ENCODE measurements at regions not wholly inside any gene's neighbourhood (a gene's known extent, or its start where the extent isn't known, plus 50 kb on each side); places are given as distances from the start of the nearest gene placed in this dataset.

DNA sequence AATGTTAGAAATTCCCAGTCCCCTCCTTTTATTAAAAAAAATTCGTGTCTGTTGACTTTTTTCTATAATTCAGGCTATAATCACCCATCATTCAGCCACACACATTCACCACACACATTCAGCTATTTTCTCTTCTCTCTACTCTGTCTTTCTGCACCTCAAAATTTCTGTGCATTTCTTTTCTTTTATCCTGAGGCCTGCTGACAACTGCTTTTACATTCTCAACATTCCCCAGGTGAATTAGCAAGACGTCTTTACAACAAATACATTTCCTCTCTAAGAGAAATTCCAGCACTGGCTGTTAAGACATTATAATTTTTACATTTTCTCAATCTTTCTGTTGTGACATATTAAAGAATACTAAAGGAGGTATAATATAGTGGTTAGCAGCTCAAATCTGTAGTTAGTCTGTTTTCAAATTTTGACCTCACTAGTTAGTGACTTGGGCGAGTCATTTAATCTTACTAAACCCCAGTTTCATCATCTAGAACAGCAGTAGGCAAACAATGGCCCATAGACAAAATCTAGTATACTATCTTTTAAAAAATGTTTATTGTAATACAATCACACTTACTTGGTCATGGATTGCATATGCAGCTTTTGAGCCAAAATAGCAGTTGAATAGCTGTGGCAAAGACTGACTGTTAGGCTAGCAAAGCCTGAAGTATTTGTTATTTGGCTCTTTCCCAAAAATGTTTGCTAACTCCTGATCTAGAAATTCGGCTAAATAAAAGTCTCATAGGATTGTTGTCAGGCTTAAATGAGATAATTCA, 350.7 kb downstream of the NSUN3 start:
- H3K4me1 ChIP-seq (ENCODE audit: control insufficient read depth in 1 of 2, insufficient read depth in 2 of 2, low read length in 2 of 2), result peaks cover 0 to 6% of the 10 kb centered on the region in 2 donors
- no peak overlapping the region for H3K27ac ChIP-seq (ENCODE audit: low read length)
- H3K27me3 ChIP-seq (ENCODE audit: low read depth, low read length), result no peaks in the 10 kb centered on the region
- H3K9me3 ChIP-seq (ENCODE audit: control insufficient read depth in 1 of 2, low read length in 2 of 2), result no peaks in the 10 kb centered on the region
- H3K36me3 ChIP-seq (ENCODE audit: control insufficient read depth in 1 of 2, insufficient read depth in 2 of 2, low read length in 2 of 2), result no peaks in the 10 kb centered on the region
- no peak overlapping the region for H3K4me3 ChIP-seq (ENCODE audit: low read depth in 1 of 2, low read length in 2 of 2)

DNA sequence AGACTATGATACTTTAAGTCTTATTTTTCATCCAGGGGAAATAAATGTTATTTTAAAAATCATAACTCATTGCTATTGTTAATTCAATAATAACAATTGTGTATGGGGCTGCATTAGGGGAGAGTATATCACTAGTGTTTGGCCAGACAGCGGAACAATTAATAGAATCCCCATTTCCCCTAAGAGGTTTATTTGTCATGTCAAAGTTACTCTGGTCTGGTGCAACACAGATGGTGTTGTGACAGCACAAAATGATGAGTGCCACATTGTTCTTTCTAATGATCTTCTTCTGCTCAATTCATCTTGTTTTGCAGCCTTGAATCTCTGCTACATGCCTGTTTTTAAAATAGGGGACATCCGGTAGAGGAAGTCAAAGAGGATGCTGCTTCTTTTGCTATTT, 351.6 kb downstream of the NSUN3 start:
- H3K4me1 ChIP-seq (ENCODE audit: control insufficient read depth in 1 of 2, insufficient read depth in 2 of 2, low read length in 2 of 2), result peaks cover 0 to 6% of the 10 kb centered on the region in 2 donors
- H3K36me3 ChIP-seq (ENCODE audit: control insufficient read depth in 1 of 2, insufficient read depth in 2 of 2, low read length in 2 of 2), result no peaks in the 10 kb centered on the region
- no peak overlapping the region for H3K4me3 ChIP-seq (ENCODE audit: low read depth in 1 of 2, low read length in 2 of 2)
- H3K27ac ChIP-seq (ENCODE audit: low read length), result no peak overlapping the region
- H3K9me3 ChIP-seq (ENCODE audit: control insufficient read depth in 1 of 2, low read length in 2 of 2), result no peaks in the 10 kb centered on the region
- H3K27me3 ChIP-seq (ENCODE audit: low read depth, low read length), result no peaks in the 10 kb centered on the region

DNA sequence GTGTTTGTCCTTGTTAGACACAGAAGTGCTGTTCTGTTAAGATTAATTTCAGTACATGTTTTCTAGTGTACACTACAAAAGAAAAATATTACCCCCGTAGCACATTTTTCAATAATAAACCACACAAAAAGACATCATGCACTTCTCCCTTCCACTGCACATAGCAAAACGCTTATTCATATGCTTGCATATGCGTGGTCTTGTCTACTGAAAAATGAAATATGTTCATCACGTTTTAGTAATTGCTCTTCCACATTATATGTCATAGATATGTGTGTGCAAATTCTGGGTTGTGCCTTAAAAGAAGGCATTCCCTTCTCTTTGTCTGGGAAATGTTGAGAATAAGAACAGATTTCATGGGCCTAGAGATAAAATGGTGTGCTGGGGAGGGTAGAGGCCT, 353.9 kb downstream of the NSUN3 start:
- no peak overlapping the region for H3K4me3 ChIP-seq (ENCODE audit: low read depth in 1 of 2, low read length in 2 of 2)

DNA sequence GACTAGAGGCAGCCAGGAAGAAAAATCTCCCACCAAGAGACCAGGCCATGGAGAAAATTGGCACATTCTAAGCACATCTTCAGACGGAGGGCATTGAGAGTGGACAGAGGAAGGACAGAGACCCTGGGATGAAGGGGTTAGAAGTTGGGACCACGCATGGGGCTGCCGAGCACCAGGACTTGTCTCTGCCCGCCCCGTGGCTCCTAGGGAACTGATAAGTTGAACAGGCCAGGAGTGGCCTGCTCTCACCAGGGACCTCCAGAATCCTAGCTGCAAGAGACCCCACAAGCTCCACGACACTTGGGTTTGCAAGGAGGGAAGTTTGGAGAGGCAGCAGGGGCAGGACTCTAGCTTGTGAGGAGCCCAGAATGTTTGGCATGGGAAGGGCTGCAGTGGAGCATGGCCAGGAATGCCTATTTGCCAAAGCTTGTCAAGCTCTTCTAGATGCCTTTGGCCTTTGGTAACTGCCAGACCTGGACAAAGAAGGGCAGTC, 355.1 kb downstream of the NSUN3 start:
- Histone ChIP-seq H3K9me3 (ENCODE audit: control insufficient read depth in 1 of 2, low read length in 2 of 2) (no peaks in the 10 kb centered on the region), H3K27ac (ENCODE audit: low read length) (no peak overlapping the region), H3K27me3 (ENCODE audit: low read depth, low read length) (no peaks in the 10 kb centered on the region), H3K36me3 (ENCODE audit: control insufficient read depth in 1 of 2, insufficient read depth in 2 of 2, low read length in 2 of 2) (no peaks in the 10 kb centered on the region), H3K4me3 (ENCODE audit: low read depth in 1 of 2, low read length in 2 of 2) (no peak overlapping the region), H3K4me1 (ENCODE audit: control insufficient read depth in 1 of 2, insufficient read depth in 2 of 2, low read length in 2 of 2) (peaks cover 0 to 6% of the 10 kb centered on the region in 2 donors)

More for the DNA sequence above, 353.9 kb downstream of the NSUN3 start:
- H3K27ac ChIP-seq (ENCODE audit: low read length), result no peak overlapping the region
- H3K36me3 ChIP-seq (ENCODE audit: control insufficient read depth in 1 of 2, insufficient read depth in 2 of 2, low read length in 2 of 2), result no peaks in the 10 kb centered on the region
- H3K27me3 ChIP-seq (ENCODE audit: low read depth, low read length), result no peaks in the 10 kb centered on the region
- no peaks in the 10 kb centered on the region for H3K9me3 ChIP-seq (ENCODE audit: control insufficient read depth in 1 of 2, low read length in 2 of 2)
- H3K4me1 ChIP-seq (ENCODE audit: control insufficient read depth in 1 of 2, insufficient read depth in 2 of 2, low read length in 2 of 2), result peaks cover 0 to 6% of the 10 kb centered on the region in 2 donors

DNA sequence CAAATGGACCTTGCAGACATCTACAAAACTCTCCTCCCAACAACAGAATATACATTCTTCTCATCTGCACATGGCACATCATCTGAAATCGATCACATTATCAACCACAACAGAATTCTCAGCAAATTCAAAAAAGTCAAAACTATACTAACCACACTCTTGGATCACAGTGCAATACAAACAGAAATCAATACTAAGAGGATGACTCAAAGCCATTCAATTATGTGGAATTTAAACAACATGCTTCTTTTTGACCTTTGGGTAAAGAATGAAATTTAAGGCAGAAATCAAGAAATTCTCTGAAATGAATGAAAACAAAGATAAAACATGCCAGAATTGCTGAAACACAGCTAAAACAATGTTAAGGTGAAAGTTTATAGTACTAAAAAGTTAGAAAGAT, 358.1 kb downstream of the NSUN3 start:
- Histone ChIP-seq H3K27me3 (ENCODE audit: low read depth, low read length) (no peaks in the 10 kb centered on the region), H3K4me3 (ENCODE audit: low read depth in 1 of 2, low read length in 2 of 2) (no peak overlapping the region), H3K27ac (ENCODE audit: low read length) (no peak overlapping the region), H3K9me3 (ENCODE audit: control insufficient read depth in 1 of 2, low read length in 2 of 2) (no peaks in the 10 kb centered on the region), H3K36me3 (ENCODE audit: control insufficient read depth in 1 of 2, insufficient read depth in 2 of 2, low read length in 2 of 2) (no peaks in the 10 kb centered on the region), H3K4me1 (ENCODE audit: control insufficient read depth in 1 of 2, insufficient read depth in 2 of 2, low read length in 2 of 2) (no peaks in the 10 kb centered on the region)

DNA sequence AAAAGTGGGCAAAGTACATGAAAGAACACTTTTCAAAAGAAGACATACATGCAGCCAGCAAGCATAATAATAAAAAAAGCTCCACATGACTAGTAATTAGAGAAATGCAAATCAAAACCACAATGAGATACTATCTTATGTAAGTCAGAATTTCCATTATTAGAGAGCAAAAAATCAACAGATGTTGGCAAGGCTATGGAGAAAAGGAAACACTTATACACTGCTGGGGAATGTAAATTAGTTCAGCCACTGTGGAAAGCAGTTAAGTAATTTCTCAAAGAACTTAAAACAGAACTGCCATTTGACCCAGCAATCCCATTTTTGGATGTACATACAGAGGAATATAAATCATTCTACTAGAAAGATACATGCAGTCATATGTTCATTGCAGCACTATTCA, 360.7 kb downstream of the NSUN3 start:
- no peaks in the 10 kb centered on the region for H3K27me3 ChIP-seq (ENCODE audit: low read depth, low read length)
- H3K4me3 ChIP-seq (ENCODE audit: low read depth in 1 of 2, low read length in 2 of 2), result no peak overlapping the region
- no peak overlapping the region for H3K27ac ChIP-seq (ENCODE audit: low read length)
- H3K36me3 ChIP-seq (ENCODE audit: control insufficient read depth in 1 of 2, insufficient read depth in 2 of 2, low read length in 2 of 2), result no peaks in the 10 kb centered on the region
- no peaks in the 10 kb centered on the region for H3K4me1 ChIP-seq (ENCODE audit: control insufficient read depth in 1 of 2, insufficient read depth in 2 of 2, low read length in 2 of 2)
- H3K9me3 ChIP-seq (ENCODE audit: control insufficient read depth in 1 of 2, low read length in 2 of 2), result peaks cover 0 to 5% of the 10 kb centered on the region in 2 donors

DNA sequence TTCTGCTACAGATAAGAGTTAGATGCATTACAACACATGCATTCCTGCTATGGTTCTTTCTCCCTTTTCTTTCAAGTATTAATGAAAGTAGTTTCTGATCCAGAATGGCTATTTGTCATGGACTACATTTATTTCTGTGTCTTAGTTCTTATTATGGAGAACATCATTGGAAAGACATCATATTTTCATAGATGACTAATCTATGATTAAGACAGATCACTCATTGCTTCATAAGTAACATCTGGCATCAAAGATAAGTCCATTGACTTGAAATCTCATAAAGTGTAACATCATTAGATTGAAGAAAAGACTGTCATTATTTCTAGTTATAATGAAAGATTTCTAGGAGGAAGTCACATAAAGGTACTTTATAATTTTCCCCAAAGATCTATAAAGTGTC, 366.7 kb downstream of the NSUN3 start:
- H3K4me1 ChIP-seq (ENCODE audit: control insufficient read depth in 1 of 2, insufficient read depth in 2 of 2, low read length in 2 of 2), result peaks cover 0 to 8% of the 10 kb centered on the region in 2 donors
- no peaks in the 10 kb centered on the region for H3K27me3 ChIP-seq (ENCODE audit: low read depth, low read length)
- H3K36me3 ChIP-seq (ENCODE audit: control insufficient read depth in 1 of 2, insufficient read depth in 2 of 2, low read length in 2 of 2), result no peaks in the 10 kb centered on the region
- H3K4me3 ChIP-seq (ENCODE audit: low read depth in 1 of 2, low read length in 2 of 2), result no peak overlapping the region
- no peak overlapping the region for H3K27ac ChIP-seq (ENCODE audit: low read length)
- H3K9me3 ChIP-seq (ENCODE audit: control insufficient read depth in 1 of 2, low read length in 2 of 2), result peaks cover 0 to 5% of the 10 kb centered on the region in 2 donors

DNA sequence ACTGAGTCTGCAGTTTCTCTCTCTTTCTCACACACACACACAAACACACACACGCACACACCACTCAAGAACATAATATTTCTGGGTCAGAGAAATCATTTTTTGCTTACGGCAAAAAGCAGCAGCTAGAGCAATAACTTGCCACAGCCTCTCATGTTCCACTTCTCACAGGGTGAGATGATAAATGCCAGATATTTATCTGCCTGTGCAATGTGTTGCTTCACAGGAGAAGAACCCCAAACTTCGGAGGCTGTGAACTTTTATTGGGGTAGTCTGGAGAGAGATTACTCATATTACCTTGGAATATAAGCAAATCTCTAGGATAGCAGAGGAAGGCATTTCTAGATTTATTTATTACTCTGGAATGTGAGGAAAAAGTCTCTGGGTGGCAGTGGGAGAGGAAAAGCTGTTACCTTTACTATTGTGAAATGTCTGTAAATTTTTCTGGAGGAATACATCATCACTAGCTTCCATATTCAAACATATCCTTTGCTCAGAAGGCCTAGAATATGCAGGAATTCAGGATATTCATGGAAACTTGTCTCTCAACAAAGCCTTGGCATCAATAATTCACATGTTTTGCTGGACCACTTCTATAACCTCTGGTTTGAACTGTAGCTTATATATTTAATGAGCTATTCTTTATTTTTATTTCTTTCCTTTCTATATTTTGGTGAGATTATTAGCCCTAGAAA, 369.2 kb downstream of the NSUN3 start:
- Histone ChIP-seq H3K27ac (ENCODE audit: low read length) (no peak overlapping the region), H3K4me3 (ENCODE audit: low read depth in 1 of 2, low read length in 2 of 2) (no peak overlapping the region), H3K4me1 (ENCODE audit: control insufficient read depth in 1 of 2, insufficient read depth in 2 of 2, low read length in 2 of 2) (peaks cover 0 to 8% of the 10 kb centered on the region in 2 donors), H3K36me3 (ENCODE audit: control insufficient read depth in 1 of 2, insufficient read depth in 2 of 2, low read length in 2 of 2) (no peaks in the 10 kb centered on the region), H3K9me3 (ENCODE audit: control insufficient read depth in 1 of 2, low read length in 2 of 2) (no peaks in the 10 kb centered on the region), H3K27me3 (ENCODE audit: low read depth, low read length) (no peaks in the 10 kb centered on the region)

DNA sequence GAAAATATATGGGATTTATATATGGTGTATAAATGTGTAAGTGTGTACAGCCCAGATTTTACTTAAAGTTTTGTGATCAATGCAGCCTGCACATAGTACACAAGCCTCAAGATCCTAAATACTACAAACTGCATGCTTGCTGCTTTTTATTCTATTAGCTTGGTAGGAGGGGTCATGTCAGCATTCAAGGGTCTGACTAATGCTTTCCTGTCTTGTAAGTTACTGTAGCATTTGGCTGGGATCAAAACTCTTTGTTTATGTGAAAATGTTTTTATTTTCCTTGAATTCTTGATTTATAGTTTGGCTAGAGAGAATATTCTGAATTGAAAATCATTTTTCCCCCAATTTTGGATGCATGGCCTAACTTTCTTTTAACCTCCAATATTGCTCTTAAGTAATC, 370.9 kb downstream of the NSUN3 start:
- Histone ChIP-seq H3K4me1 (ENCODE audit: control insufficient read depth in 1 of 2, insufficient read depth in 2 of 2, low read length in 2 of 2) (peaks cover 0 to 8% of the 10 kb centered on the region in 2 donors), H3K27me3 (ENCODE audit: low read depth, low read length) (no peaks in the 10 kb centered on the region)

DNA sequence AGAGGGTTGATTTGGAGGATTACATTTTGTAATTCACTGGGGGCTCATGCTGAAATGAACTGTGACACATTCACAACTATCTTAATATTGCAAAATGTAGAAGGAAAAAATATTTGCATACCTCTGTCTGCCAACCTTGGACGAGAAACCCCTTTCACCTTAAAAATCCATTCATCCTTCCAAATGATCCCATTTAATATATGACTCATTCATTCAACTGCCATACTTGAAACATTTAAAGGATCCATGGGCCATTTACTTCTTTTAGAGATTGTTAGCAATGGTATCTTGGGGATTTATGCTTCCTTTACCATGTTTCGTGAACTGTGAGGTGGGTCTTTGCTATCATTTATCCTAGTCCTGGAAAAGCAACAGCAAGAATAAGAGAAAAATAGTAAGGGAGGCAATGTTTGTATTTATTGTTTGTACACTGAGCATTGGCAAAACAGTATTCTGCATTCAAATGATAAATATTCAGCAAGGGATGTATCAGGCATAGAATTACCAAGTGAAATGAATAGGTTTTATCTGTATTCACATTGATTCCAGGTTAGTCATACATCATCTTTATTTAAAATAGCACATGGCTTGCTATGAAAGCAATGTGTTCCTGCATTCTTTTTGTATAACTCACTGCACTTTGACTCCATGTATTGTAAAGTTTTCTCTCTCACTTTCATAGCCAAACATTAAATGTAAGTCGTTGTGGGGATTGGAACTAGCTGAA, 378.1 kb downstream of the NSUN3 start:
- no peaks in the 10 kb centered on the region for H3K4me1 ChIP-seq (ENCODE audit: control insufficient read depth in 1 of 2, insufficient read depth in 2 of 2, low read length in 2 of 2)
- H3K36me3 ChIP-seq (ENCODE audit: control insufficient read depth in 1 of 2, insufficient read depth in 2 of 2, low read length in 2 of 2), result no peaks in the 10 kb centered on the region
- no peak overlapping the region for H3K27ac ChIP-seq (ENCODE audit: low read length)
- no peak overlapping the region for H3K4me3 ChIP-seq (ENCODE audit: low read depth in 1 of 2, low read length in 2 of 2)
- H3K27me3 ChIP-seq (ENCODE audit: low read depth, low read length), result no peaks in the 10 kb centered on the region
- no peaks in the 10 kb centered on the region for H3K9me3 ChIP-seq (ENCODE audit: control insufficient read depth in 1 of 2, low read length in 2 of 2)

More for the DNA sequence above, 370.9 kb downstream of the NSUN3 start:
- no peak overlapping the region for H3K27ac ChIP-seq (ENCODE audit: low read length)
- no peaks in the 10 kb centered on the region for H3K36me3 ChIP-seq (ENCODE audit: control insufficient read depth in 1 of 2, insufficient read depth in 2 of 2, low read length in 2 of 2)
- no peaks in the 10 kb centered on the region for H3K9me3 ChIP-seq (ENCODE audit: control insufficient read depth in 1 of 2, low read length in 2 of 2)
- H3K4me3 ChIP-seq (ENCODE audit: low read depth in 1 of 2, low read length in 2 of 2), result no peak overlapping the region

DNA sequence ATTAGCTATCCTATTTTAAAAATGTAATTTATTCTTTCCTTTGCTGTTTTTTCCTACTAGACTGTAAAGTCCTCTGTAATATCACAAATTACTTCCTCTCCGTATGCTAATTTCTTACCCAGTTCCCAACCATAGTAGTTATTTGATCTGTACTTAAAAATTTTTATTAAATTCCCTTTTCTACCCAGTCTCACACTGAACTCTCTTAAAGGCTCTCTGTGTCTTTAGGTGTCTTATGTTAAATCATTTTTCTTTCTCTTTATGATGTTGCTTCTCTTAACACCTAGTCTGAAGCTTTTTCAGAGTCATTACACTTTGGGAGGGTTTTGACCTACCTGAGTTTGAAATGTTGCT, 378.6 kb downstream of the NSUN3 start:
- no peaks in the 10 kb centered on the region for H3K9me3 ChIP-seq (ENCODE audit: control insufficient read depth in 1 of 2, low read length in 2 of 2)
- no peak overlapping the region for H3K27ac ChIP-seq (ENCODE audit: low read length)
- H3K4me1 ChIP-seq (ENCODE audit: control insufficient read depth in 1 of 2, insufficient read depth in 2 of 2, low read length in 2 of 2), result no peaks in the 10 kb centered on the region
- no peaks in the 10 kb centered on the region for H3K27me3 ChIP-seq (ENCODE audit: low read depth, low read length)
- H3K4me3 ChIP-seq (ENCODE audit: low read depth in 1 of 2, low read length in 2 of 2), result no peak overlapping the region
- H3K36me3 ChIP-seq (ENCODE audit: control insufficient read depth in 1 of 2, insufficient read depth in 2 of 2, low read length in 2 of 2), result no peaks in the 10 kb centered on the region
